ENCODE measurements at regions not wholly inside any gene's neighbourhood (a gene's known extent, or its start where the extent isn't known, plus 50 kb on each side); places are given as distances from the start of the nearest gene placed in this dataset.
A peak's percentile ranks its signal among the peaks of the same experiment; 100 is the strongest.

DNA sequence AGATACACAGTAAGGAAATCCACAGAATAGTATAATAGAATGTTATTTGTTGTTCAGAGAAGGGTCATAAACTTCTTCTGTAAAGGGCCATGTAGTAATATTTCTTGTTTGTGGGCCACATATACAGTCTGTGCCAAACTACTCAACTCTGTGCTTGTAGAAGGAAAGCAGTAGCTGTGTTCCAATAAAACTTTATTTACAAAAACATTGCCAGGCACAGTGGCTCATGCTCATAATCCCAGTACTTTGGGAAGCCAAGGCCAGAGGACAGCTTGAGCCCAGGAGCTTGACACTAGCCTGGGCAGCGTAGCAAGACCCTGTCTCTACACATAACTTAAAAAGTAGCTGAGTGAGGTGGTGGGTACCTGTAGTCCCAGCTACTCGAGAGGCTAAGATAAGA, 612.8 kb upstream of the PSMD7 start:
- no peak for DNase-seq (ENCODE audit: low spot score)

DNA sequence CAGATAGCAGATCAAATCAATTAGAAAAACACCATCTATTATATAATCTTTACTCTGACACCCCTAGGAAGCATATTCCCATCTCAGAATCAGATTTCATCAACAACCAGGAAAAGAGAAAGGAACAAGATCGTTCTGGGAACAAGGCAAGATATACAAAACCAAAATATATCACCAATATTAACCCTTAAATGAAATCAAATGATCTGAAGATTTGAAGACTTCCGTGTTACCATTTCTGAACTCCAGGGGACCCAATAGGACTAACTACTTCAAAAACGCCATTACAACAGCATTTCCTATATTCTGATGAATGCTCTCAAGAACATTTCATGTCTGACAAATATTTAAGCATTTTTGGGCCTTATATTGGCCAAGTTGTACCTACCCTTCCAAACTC, 624.2 kb upstream of the ZFHX3 start:
- no peak for DNase-seq (ENCODE audit: low spot score)

DNA sequence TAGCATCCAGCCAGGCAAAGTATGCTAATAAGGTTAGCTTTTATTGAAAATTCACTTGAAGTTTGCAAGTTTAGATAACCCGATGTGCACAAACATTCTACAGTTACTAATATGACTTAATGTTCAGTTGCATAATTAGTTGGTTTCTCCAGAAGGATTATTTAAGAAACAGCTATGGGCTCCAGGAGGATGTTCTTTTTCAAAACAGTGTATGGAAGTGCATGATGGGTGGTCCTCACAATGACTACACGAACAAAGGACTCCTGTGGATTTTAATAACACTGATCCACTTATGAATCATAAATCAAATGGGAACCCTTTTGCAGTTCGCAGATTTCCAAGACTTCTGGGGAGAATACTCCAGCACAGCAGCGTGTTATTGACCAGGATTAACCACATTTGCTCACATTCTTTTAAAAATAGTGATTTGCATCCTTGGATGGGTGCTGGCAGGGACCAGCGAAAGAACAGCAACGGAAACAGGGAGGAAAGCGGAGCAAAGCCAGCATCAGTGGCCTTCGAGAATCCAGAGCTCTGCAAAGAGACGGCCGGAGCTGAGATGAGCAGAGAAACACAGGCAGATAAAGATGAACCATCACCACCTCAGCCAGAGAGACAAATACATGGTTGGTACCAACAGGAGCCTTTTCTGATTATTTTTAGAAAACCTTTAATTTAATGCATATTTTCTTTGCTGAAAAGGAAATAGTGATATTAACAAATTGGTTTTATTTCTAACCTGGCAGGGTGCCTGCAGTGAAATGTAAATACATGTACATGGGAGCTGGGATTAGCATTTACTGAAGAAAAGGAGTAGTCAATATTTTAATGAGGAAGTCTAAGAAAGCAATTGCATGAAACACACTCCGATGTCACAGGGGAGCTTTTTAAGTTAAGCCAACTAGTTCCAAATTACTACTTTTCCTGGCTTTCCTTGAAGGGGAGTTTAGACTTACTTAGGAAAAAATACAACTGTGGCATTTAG, 623.2 kb upstream of the ZFHX3 start:
- no peak for DNase-seq (ENCODE audit: low spot score)

DNA sequence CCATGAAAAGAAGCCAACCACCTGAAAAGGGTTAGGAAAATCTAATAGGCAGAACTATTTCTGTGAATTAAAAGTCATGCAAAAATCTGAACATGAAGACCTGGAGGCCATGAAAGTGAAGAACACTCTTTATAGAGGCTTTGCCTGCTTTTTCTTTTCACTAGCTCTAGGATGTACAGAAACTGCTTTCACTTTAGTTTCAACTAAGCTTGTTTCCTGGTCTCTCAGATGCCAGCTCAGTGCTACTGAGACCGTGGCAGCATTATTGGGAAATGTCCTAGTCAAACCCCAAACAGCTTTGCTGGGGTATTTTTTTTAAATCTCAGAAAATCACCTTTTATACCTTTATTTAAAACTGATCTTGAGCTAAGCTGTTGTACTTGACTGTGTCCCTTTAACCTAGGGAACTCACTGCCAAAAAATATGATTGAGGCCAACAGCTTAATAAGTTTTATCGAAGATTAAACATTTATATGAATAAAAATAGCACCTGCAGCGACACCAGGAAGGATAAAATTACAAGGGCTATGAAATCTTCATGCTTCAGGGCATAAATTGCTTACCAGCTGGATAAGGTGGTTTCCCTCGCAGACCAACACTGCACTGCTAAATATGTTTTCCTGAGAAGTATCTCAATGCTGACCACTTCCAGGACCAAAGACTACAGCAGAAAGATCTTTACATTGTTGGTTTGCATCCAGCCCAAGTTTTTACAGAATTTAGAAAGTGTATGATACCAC, 621.8 kb upstream of the ZFHX3 start:
- no peak for DNase-seq (ENCODE audit: low spot score)

DNA sequence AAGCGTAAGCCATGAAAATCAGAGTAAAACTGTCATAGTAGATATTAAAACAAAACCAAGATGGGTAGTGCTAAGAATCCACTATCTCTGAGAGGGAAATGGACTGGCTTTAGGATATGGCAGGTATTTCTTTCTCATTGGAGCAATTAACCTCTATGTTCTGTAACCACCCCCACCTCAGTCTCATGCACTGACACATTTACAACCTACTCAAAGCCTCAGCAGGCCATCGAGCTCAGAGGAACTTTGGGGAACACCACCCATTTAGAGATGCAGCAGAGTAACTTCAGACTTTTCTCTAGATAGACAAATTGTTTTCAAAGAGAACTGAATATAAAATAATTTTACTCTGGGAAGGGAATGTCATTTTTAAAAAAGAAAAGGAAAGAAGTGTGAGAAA, 615.8 kb upstream of the ZFHX3 start:
- DNase-seq (ENCODE audit: low spot score) = no peak

DNA sequence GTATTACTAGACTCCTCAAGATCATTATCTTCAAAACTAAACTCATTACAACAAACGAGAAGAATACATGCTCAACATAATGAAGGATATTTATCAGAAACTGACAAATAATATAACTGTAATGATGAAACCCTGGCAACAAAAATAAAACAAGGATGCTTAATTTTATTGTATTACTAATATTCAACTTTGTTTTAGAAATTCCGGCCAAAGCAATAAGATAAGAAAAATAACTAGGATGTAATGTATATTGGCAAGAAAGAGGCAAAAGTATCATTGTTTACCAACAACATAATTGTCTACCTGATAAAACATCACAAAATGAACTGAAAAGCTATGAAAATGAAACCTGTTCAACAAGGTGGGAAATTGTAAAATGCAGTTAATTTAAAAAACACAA, 588.3 kb upstream of the ZFHX3 start:
- DNase-seq (ENCODE audit: low spot score) = no peak

DNA sequence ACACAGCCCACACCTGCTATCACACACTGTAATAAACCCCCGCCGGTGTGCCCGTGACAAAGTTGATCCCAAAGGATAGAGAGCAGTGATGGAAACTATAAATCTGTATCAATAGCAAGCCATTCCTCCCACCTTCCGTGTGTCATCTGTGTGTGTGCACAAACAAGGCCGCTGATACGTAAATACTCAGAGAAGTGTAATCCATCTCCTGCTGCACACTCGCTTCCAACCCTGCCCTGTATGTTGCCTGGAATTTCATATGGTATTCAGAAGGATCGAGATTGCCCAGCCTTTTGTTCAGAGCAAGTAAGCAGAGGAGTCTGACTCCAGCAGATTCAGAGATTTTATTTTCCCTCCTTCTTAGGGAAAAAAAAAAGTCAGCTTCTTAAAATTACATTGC, 581.1 kb upstream of the ZFHX3 start:
- DNase-seq (ENCODE audit: low spot score) = no peak

DNA sequence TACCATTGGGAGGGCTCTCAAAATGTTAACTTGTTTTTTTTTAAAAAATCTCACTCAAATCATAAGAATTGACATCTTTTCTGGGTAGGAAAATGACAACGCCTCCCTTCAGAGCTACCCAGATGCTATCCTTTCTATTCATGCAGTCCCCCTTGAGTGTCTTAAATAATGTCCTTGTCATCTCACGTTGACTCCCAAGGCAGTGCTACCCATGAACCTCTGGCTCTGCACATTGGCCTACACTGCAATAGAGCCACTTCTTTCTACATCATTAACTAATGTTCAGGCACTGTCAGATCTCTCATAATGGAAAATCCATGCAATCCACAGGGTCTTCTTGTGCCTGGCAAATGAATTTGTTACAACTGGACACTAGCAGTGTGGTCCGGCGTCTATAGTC, 569.8 kb upstream of the ZFHX3 start:
- DNase-seq (ENCODE audit: low spot score) = no peak

DNA sequence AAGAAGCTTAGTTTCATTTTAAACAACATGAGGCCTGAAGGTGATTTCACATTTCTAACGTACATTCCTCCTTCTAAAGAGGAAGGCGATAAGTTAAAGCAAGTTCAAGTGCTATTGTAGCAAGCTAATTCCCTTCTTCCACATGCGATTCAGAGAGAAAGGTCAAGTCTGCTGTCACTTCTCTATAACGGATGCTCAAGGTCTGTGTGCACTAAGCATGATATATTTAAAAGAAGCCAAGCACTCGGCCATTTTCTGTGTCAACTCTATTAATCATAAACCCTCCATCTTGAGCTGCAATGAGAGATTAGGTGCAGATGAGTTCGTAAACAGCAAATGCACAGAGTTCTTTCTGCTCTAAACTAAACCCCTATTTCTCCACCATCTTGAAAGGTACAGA, 568.8 kb upstream of the ZFHX3 start:
- DNase-seq (ENCODE audit: low spot score) = no peak

DNA sequence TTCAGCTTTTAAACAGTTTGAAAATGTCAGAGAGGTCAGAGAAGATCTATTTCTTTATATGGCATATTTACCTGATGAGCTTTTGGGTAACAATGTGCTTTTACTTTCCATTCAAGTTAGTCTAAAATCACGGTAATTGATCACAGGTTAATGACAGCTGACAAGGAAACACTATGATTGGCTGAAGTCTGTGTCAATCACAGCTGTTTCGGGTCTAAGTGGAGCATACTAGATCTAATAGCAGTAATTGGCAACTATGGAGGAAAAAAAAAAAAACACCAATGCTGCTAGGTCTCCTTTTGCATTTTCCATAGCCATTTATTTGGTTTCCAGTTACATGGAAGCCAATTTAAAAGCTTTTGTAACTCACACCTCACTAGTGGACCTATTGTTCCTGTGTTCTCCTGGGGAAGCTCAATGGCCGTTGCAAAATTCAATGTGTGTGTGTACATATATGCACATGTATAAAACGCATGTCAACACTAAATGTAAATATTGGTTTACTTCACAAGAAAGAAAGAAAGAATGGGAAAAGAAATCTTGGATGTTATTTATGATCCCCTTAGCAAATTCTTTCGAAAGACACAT, 568.3 kb upstream of the ZFHX3 start:
- no peak for DNase-seq (ENCODE audit: low spot score)

DNA sequence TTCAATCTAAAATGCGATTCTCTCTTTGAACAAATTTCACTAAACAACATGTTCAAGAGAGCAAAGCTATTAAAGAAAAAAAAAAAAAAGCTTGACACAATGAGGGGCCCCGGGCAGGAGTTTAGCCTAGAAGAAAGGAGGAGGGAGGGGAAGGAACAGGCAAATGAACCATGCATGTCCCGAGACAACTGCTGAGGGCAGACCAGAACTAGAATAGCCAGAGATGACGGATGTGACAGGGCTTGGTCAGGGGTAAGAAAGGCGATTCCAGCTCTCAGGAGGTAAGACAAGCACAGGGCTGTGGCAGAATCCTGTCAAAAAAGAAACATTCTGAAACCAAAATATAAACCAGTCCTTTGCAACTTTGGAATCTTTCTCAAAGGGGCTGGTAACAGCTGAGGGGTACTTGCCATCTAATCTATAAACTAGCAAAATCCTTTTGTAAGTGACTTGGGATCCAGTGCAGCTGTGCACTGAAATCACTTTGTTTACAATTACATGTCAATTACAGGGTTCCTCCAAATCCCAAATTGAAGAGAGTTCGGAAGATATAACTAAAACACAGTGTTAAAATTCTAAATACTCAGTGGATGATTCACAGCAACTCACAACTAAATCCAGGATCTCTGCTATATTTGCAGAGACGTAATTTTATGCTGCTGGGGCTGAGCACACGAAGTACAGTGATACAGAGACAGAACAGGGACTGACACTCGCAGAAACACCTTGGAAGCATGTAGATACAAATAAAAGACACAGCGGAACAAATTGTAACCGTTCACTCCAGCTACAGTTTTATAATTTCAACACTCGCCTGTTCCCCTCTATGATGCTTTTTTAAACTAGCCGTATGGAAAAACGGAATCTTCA, 567.4 kb upstream of the ZFHX3 start:
- DNase-seq (ENCODE audit: low spot score) = no peak

DNA sequence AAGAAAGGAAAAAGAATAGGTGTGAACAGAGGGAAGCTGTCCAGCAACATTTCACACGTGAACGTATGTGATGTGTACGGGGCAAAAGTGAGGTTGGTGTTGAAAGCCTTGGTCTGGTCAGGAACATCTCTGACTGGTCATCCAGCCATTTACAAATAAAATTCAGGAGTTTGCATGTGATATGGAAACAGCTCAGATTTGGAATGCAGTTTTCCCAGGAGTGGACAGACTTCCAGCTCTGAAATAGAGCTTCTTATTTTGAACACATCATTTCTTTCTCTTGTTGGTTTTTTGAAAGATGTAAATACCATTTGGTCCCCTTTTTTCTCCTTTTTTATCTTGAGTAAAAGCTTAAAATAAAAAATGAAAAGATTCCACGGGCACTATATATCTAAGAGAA, 566.2 kb upstream of the ZFHX3 start:
- no peak for DNase-seq (ENCODE audit: low spot score)

DNA sequence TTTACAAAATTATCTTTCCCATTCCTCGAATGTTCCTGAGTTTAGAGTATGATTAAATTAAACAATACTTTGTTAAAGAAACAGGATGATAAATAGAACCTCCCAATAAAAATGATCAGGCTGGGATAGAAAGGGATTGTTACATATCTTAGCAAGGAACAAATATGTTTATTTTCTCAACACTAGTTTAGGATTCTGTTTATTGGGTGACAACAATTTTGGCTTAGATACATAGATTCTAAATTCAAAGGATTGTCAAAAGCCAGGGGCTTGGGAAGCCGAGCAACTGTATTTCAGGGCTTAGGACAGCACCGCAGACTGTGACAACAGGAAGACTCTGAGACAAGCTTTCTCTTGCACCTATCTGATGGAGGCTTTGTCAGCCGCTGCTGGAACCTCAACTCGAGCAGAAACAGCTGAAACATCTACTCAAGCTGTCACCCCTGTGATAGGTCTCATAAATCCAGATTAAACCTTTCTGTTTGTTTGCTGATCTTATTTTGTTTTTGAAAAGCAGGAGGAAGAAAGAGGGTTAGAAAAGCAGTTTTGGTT, 562.8 kb upstream of the ZFHX3 start:
- DNase-seq (ENCODE audit: low spot score) = no peak

DNA sequence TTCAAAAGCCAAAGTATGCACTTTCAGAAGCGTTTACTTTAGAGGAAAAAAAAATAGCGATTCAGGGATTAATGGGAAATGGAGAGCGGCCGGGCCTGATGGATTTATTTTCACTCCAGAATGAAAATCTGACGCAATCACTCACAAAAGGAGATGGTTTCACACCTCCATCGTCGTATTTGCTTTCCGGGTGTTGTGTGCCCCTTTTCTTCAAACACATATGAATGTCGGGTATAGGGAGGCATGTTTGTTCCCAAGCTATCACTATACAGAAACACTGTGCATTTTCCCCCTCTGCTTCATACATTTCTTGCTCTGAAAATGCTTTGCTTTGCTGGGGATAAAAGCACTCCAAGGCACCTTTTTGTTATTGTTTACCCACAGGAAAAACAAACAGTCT, 562.2 kb upstream of the ZFHX3 start:
- DNase-seq (ENCODE audit: low spot score) = no peak

DNA sequence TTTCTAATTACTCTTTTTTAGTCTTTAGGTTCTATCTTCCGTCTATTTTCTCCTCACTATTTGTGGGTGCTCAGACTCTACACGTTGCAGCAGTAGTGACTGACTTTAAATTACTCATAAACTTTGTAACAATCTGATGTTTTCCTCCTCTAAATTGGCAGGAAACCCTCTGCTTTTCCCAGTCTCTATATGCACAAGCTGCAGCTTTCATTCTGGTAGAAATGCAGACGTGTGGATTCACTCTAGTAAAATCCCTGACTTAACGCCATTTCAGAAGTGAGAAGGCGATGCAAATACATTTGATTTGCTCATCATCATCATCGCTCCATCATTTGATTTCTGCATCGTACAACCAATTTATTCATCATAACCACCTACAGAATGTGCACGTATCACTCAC, 561.0 kb upstream of the ZFHX3 start:
- DNase-seq (ENCODE audit: low spot score) = no peak

DNA sequence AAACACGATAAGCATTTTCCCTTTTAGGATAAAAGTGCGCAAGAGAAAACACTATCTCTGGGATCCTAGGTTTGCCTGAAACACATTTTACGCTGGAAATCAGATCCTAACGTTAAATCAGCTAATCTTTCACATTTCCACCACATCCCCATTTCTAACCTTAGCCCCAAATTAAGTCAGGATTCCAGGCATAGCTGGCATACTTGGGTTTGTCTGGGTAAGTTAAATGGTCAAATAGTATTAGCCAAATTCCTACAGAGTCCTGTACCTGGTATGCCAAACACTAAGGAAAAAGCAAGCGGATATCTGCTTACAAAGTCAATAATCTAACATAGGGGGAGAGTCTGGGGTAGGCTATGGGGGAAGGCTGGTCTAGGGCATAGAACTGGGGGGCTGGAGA, 557.4 kb upstream of the ZFHX3 start:
- peak; percentile 7 for DNase-seq (ENCODE audit: low spot score)

DNA sequence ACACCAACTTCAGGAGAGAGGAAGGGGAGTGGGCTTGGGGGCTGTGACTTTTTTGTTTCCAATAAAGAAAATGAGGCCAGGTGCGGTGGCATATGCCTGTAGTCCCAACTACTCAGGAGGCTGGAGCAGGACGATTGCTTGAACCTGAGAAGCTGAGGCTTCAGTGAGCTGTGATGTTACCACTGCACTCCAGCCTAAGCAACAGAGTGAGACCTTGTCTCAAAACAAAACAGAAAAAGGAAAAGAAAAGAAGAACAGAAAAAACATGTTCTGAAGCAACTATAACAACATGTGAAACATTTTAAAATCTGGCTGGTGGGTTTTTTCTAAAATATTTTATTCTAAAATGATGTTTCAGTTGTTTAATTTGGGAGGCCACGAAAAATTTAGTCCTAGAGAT, 554.0 kb upstream of the ZFHX3 start:
- DNase-seq (ENCODE audit: low spot score) = no peak

DNA sequence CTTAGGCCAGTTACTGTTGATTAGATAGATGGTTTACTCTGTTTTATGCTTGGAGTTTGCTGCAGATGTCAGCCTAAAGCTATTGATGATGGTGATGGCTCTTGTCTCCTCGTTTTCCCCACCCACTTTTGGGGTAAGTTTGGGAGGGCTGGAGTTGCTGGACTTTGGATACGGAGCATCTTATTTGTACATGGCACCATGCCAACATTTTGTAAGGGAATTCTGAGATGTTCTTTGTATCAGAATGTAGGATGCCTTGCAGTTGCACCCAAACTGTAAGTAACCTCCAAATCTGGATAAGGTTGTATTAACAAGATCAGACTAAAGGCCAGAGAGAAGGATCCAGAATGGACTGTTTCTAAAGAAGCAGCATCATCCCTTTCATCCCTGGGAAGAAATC, 551.9 kb upstream of the ZFHX3 start:
- no peak for DNase-seq (ENCODE audit: low spot score)

DNA sequence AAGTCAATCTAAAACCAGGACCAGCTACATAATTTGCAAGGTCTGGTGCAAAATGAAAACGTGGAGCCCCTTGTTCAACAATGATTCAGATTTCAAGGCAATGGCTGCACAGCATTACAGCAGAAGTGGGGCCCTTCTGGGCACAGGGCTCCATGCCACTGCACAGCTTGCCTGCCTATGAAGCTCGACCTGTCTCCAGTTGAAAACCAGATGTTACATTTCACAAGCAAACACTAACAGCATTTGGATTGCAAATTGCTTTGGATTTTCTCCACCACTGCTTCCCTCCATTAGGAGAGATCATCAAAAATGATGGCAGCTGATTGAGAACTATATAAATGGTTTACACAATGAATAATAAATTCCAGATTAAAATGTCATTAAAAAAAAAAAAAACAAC, 551.4 kb upstream of the ZFHX3 start:
- DNase-seq (ENCODE audit: low spot score) = no peak

DNA sequence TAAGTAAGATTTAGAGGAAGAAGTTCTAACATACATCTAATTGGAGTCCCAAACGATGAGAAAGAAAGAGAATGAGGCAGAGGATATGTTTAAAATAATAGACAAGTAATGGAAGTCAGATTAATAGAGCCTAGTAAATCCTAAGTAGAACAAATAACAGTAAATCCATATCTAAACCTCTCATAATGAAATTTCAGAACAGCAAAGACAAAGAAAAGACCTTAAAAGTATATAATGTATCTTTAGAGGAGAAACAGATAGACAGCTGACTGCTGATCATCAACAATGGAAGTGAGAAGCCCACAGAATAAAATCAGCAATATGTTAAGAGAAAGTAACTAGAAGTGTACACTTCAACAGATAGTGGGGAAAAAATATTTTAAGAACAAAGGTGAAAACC, 536.2 kb upstream of the ZFHX3 start:
- DNase-seq (ENCODE audit: low spot score) = no peak

DNA sequence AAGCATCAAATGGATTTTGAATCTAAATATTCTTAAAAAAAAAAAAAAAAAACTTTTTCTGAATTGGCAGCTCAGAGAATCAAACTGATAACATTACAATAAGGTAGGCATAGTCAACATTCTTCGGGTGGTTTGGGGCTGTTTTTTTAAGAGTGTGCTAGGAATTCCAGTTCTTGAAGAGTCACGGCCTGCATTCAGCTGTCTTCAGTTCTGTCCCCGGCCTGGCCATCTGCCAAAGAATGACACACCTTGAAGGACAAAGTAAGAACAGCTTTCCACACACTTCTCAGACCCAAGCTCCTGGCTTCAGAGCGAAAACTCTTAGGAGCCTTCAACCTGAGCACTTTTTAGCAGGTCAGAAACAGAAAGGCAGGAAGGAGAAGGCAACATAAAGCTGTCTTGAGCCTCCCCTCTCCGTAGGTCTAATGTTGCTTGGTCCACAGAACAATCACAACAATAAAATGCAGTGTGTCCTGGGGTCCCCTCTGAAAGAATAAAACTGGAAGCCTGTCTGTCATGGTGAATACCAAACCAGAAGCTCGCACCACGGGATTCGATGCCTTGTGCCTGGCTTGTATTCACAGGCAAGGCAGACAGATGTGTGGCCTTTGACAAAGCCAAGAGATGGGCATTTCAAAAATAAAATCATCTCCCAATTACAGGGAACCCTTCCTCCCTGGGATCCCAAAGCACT, 524.4 kb upstream of the ZFHX3 start:
- DNase-seq (ENCODE audit: low spot score) = no peak
